NCI-H1092 treated with DMSO at 0.1 percent for 48 hours (cell line): ENCODE measurements at regions not wholly inside any gene's neighbourhood (a gene's known extent, or its start where the extent isn't known, plus 50 kb on each side); places are given as distances from the start of the nearest gene placed in this dataset.

Experiments used
- DNase-seq: peaks from one replicate; lab custom pipeline; 2025; lab: John Stamatoyannopoulos, UW

DNA sequence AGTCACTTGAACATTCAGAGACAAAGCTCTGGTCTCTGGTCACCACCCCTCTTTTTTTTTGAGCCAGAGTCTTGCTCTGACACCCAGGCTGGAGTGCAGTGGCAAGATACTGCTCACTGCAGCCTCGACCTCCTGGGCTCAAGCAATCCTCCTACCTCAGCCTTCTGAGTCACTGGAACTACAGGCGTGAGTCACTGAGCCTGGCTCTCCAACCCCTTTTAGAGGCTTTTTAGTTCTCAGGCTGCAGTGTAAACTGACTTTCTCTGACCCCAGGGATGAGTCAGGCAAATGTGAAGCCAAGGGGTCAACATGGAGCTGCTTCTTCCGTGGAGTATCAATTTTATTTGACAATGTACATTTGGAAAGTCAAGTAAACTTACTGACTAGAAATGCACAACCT is 229.2 kb downstream of the PTTG2 start:
- DNase-seq, result no peak

- no peak for DNase-seq
Observed at GRCh38 chr4:38190717-38191178, 230.6 kb downstream of the PTTG2 start.

DNA sequence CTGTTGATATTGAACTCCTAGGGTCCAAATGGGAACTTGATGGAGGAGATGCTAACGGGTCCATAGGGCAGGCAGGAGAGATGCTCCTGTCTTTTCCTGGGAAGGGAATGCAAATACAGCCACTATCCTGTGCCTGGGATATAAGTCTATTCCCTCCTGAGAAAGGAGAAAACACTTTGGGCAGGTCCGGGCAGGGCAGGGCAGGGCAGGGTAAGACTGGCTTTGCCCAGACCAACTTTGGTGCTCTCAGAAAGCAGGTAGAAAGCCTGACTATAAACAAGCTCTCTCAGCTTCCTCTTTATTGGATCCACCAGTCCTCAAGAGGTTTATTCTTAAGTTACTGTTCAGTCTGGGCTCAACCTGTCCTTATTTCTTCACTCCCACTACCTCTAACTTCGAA is 232.3 kb downstream of the PTTG2 start:
- no peak for DNase-seq

DNA sequence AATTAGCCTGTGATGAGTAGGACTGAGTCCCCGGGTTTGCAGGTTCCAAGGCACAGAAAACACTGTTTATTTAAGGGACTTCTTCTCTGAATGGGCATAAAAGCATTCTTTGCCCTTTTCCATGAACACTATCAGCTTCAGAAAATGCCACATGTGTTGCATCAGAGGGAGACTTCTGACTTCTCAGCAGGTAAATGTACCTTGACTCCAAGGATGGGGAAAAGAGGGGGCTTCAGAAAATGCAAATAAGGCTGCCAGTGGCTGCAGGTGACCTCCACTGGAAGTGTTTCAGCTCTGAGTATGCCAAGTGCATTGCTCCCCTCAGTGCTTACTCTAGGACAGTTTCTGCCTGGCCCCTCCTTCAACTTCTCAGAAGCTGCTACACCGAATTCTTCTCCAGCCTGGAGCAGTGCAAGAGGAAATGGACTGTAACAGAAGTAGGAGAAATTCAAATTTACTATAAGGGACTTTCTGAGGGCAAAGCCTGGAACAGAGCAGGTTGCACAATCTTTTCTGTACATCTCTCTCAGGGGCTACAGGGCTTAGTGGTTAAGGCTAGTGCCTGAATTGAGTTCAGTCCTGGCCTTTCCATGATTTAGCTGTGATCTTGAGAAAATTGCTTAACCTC is 233.2 kb downstream of the PTTG2 start:
- no peak for DNase-seq

DNA sequence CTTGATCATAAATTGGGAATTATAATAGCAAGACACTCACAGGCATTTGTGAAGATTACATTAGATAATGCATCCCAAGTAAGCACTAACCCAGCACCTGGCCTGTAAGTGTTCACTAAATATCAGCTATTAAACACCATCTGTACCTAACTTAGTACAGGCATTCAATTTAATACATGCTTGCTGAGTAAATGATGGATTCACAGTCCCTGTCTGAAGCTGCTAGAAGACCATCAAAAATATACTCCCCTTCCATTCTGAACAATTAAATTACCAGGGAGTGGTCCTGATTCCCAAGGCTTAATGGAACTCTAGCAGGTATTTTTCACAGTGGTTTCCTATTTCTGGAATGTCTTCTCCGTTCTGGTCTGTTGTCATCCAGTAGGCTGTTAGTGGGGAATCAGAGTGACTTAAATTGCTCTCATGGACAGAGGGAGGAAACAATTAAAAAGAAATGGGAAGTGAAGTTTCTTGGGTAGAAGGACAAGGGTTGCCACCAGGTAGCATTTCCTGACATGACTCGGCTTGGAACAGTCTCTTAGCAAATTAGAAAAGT is 233.9 kb downstream of the PTTG2 start:
- DNase-seq, result no peak

DNA sequence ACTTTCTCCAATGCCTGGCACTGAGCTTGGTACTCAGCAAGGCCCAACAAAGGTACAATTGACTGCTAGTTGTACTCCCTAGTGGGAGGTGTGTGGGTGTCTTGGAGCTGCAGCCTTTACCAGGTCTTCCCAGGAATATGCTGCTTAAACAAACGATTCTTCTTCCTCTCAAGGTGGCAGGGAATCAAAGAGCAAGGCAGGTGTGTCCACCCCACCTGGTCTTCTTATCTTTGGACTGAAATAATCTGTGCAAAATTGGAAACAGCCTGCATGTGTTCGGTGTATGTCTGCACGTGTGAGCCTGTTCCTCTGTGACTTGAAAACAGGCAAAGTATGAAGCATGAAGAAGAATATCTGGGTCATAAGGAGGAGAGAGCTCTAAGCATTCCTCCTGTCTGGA is 235.3 kb downstream of the PTTG2 start:
- DNase-seq, result no peak

DNA sequence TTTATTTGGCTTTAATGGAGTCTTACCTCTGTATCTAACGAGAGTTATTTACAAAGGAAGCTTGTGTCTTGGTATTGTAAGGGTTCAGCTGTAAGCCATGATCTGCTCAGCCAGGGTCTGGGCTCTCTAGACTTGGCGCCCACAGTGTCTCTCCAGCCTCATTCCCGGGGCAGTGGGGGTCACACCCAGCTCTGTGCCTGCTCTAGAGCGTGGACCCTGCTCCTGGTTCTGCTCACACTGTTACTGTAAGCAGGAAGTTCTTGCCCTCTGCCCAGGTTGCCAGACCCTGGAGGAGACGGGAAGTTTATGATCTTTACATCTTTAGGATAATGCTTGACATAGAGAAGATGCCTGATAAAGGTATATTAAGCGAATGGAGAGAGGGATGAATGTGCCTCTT is 235.7 kb downstream of the PTTG2 start:
- DNase-seq, result no peak

DNA sequence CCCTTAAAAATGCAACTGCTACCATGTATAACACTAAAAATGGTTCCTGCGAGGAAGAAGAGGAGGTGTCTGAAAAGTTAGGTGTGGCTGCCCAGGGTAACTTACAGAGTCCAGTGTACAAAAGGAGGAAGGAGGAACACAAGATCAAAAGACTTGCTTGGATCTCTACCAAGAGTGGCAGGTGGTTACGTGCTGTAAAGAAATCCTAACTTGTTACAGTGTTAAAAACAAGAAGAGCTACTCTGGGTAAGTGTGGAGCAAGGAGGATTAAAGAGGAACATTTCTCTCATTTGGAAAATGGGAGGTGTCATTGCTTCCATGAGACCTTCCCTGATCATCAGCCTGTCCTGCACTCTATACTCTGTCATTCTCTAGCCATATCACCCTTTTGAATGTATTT is 242.0 kb downstream of the PTTG2 start:
- DNase-seq, result no peak

DNA sequence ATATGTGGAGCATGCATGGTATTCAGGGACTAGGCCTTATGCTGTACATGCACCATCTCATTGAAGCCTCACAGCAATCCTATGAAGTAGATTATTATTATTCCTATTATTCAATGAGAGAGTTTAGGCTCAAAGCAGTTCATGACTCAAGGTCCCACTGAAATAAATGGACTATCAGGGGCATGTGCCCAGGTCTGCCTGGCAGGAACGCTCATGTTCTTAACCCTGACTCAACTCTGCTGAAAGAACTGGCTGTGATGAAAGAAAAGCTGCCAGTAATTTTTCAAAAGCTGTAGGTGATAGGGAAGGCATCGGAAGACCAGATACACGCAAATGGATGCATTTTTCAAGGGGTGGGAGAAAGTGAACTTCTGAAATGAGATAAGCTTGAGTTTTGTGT is 243.4 kb downstream of the PTTG2 start:
- DNase-seq, result no peak

- no peak for DNase-seq
Observed at GRCh38 chr4:38204339-38205035, 244.3 kb downstream of the PTTG2 start.

DNA sequence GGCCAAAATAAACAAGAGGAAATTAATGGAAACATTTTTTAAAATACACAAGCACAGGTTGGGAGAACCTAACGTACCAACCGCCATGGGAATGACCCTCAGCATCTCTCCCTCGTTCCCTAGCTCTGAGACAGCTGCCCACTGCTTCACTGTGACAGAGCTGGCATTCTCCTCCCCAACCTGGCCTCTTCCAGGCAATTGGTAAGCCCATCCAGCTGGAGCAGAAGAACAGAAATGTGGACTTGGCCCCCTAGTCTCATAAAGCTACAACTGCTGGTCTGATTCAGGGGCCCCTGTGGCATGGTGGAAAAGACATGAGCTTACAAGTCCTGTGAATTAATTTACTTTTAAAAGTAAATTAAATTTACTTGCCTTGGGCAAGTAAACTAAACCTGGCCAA is 245.1 kb downstream of the PTTG2 start:
- DNase-seq, result no peak

- no peak for DNase-seq
Observed at GRCh38 chr4:38207110-38207457, 246.9 kb downstream of the PTTG2 start.

GRCh38 chr4:38209654-38210053 is 249.5 kb downstream of the PTTG2 start:
- DNase-seq, result no peak

GRCh38 chr4:38210396-38211114 is 250.4 kb downstream of the PTTG2 start:
- DNase-seq, result no peak

- no peak for DNase-seq
Observed at GRCh38 chr4:38211885-38212284, 251.7 kb downstream of the PTTG2 start.

GRCh38 chr4:38213083-38213805 is 253.0 kb downstream of the PTTG2 start:
- DNase-seq, result no peak

GRCh38 chr4:38222892-38223291 is 262.7 kb downstream of the PTTG2 start:
- no peak for DNase-seq

DNA sequence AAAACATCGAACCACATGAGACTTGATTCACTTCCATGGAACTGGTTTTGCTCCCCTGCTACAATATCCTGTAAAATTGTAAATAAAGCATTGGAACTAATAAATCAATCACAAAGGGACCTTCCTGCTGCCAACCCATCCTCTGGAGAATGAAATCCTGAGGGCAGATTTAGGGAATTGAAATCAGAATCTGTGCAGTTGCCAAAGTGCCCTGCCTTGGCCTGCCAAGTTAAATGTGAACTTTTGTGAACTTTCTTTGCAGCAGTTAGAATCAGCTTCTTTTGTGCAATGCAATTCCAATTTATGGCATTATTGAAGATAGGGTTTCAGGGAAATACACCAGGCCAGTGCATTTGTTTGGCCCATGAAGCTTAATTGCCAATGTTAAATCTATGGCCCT is 263.1 kb downstream of the PTTG2 start:
- no peak for DNase-seq

- DNase-seq, result no peak
Observed at GRCh38 chr4:38223782-38224236, 263.6 kb downstream of the PTTG2 start.

- no peak for DNase-seq
Observed at GRCh38 chr4:38224850-38225249, 264.7 kb downstream of the PTTG2 start.

DNA sequence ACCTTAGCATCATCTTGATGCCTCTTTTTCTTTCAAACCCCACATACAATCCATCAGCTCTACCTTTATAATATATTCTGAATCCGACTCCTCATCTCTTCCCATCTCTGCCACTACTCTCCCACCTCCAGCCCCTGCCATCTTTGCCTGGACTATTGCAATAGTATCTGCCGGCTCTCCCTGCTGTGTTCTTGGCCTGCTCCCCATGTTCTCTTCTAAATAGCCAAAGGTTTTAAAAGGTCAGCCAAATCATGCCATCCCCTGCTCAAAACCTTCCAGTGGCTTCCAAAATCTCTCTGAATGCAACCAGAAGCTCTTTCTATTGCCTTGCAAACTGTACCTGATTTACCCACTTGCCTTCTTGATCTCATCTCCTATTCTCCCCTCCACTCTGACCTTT is 266.0 kb downstream of the PTTG2 start:
- DNase-seq, result no peak

DNA sequence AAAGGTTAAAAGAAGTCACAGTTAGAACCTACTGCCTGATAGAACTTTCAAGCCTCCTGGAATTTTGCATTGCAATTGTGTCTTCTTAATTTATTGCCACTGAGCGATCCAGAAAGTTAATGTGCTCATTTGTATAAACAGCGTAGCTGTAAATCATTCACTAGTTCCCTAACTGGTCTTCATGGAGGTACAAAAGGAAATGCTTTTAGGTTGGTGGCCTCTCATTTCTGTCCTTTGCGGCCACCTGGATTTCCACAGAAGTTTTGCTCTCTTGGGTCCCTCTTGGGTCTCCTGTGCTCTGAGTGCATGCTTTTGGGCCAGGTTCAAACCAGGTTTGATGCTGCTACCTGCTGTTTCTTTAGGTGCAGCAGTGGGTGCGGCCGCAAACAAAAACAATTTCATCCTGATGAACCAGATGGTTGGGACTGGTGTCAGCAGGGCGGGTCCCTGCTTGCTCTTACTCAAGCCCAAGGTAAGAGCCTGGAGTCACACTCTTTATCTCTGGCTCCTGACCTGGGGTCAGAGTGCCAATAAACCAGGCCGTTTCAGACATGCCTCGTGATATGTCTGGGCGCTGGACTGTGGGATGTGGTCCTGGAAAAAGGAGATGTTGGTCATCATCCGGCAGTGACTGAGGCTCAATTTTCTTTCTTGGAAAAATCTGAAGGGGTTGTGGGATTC is 270.1 kb downstream of the PTTG2 start:
- DNase-seq, result no peak
